Testis (tissue), 2 donors: ENCODE measurements at regions not wholly inside any gene's neighbourhood (a gene's known extent, or its start where the extent isn't known, plus 50 kb on each side); places are given as distances from the start of the nearest gene placed in this dataset.

Source experiments
- POLR2A ChIP-seq: fragments of 450-650 bp; IDR thresholded peaks from one replicate; pipeline ENCODE4 v1.6.1; 2017; ENCODE audit warnings: antibody characterized with exemption, mild to moderate bottlenecking, moderate library complexity
- TF ChIP-seq, protein P1 (sequence below), 3 experiments: fragments of 450-650 bp in 2 of 3; fragments of 200-600 bp in 1 of 3; sonication (generic) in 1 of 3; IDR thresholded peaks; one replicate each; pipeline ENCODE4 v1.5.1; 2016 to 2019; ENCODE audit warnings: antibody characterized with exemption in 3 of 3, mild to moderate bottlenecking in 2 of 3, moderate library complexity in 1 of 3

DNA sequence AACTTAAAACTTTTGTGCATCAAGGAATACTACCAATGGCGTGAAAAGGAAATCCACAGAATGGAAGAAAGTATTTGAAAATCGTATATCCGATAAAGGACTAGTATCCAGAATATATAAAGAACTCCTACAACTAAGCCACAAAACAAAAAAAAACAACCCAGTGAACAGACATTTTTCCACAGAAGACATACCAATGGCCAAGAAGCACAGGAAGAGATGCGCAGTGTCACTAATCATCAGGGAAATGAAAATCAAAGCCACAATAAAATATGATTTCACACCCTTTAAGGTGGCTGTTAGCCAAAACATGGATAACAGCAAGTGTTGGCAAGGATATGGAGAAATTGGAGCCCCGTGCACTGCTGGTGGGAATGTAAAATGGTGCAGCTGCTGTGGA is 203.3 kb downstream of the SEC14L1 start:
- TF ChIP-seq, protein P1, sequence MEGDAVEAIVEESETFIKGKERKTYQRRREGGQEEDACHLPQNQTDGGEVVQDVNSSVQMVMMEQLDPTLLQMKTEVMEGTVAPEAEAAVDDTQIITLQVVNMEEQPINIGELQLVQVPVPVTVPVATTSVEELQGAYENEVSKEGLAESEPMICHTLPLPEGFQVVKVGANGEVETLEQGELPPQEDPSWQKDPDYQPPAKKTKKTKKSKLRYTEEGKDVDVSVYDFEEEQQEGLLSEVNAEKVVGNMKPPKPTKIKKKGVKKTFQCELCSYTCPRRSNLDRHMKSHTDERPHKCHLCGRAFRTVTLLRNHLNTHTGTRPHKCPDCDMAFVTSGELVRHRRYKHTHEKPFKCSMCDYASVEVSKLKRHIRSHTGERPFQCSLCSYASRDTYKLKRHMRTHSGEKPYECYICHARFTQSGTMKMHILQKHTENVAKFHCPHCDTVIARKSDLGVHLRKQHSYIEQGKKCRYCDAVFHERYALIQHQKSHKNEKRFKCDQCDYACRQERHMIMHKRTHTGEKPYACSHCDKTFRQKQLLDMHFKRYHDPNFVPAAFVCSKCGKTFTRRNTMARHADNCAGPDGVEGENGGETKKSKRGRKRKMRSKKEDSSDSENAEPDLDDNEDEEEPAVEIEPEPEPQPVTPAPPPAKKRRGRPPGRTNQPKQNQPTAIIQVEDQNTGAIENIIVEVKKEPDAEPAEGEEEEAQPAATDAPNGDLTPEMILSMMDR (IDR thresholded peaks at IDR 0.05): no peak
- TF ChIP-seq POLR2A: no peak
